Panc1 (cell line): ENCODE measurements at regions not wholly inside any gene's neighbourhood (a gene's known extent, or its start where the extent isn't known, plus 50 kb on each side); places are given as distances from the start of the nearest gene placed in this dataset.
"Not testable (repeated sequence)": the region's sequence is repeated elsewhere in the genome, so short reads cannot be mapped to it uniquely, and the experiment has no call there.

Experiments used
- ATAC-seq: fragments of 200-7000 bp; cut with Tn5 transposase; 2 replicates; pipeline ENCODE4 v1.9.1; 2020; ENCODE audit warnings: mild to moderate bottlenecking, moderate library complexity
- BruUV-seq: library from RNA; stranded (reverse); fragments of 400-500 nt; replicated peaks from 2 replicates; lab custom pipeline; 2021; lab: Mats Ljungman, UMichigan
- CTCF ChIA-PET: fragments of 300-600 bp; sonication (Branson Sonifier 250); formaldehyde crosslinking; loops from one replicate; lab custom pipeline; 2022; ENCODE audit warnings: antibody characterized with exemption; lab: Charles Lee
- POLR2A ChIA-PET: fragments of 300-600 bp; sonication (Branson Sonifier 250); formaldehyde crosslinking; loops from one replicate; lab custom pipeline; 2022; ENCODE audit warnings: antibody characterized with exemption; lab: Charles Lee
- DNase-seq: peaks from one replicate; pipeline ENCODE4 v3.0.0-alpha.2; 2010; ENCODE audit warnings: low read depth, low spot score
- H3K27ac ChIP-seq: 2 replicates; pipeline ENCODE4 v1.5.1; 2011; ENCODE audit warnings: mild to moderate bottlenecking, low read length, inconsistent platforms
- H3K27me3 ChIP-seq: fragments of 200-500 bp; sonication (Bioruptor generic); 2 replicates; pipeline ENCODE4 v1.6.0; 2014; ENCODE audit warnings: low read length, inconsistent platforms; ENCODE audit not compliant: control insufficient read depth, insufficient read depth
- H3K36me3 ChIP-seq: fragments of 200-500 bp; sonication (Bioruptor generic); 2 replicates; pipeline ENCODE4 v1.5.1; 2014; ENCODE audit warnings: inconsistent platforms, mild to moderate bottlenecking, low read length, moderate library complexity; ENCODE audit not compliant: control insufficient read depth, insufficient read depth
- H3K4me1 ChIP-seq: 2 replicates; pipeline ENCODE4 v1.5.1; 2011; ENCODE audit warnings: inconsistent platforms, mild to moderate bottlenecking, low read length, moderate library complexity; ENCODE audit not compliant: control insufficient read depth, insufficient read depth
- H3K4me3 ChIP-seq, 2 experiments: 2 replicates each; pipeline ENCODE4 v1.5.1; 2011 to 2012; ENCODE audit warnings: low read depth in 2 of 2, low read length in 2 of 2, mild to moderate bottlenecking in 2 of 2, inconsistent platforms in 1 of 2, moderate library complexity in 1 of 2
- H3K9me3 ChIP-seq: fragments of 200-500 bp; sonication (Bioruptor generic); 2 replicates; pipeline ENCODE4 v1.5.1; 2014; ENCODE audit warnings: low read depth, mild to moderate bottlenecking, inconsistent platforms, low read length, moderate library complexity; ENCODE audit not compliant: control insufficient read depth, insufficient read depth
- CTCF ChIP-seq: fragments of 450-650 bp; IDR thresholded peaks from 2 replicates; pipeline ENCODE4 v1.5.1; 2017; ENCODE audit warnings: mild to moderate bottlenecking
- POLR2AphosphoS5 ChIP-seq: IDR thresholded peaks from 2 replicates; pipeline ENCODE4 v1.6.1; 2012; ENCODE audit warnings: mild to moderate bottlenecking, low read depth, low read length, moderate library complexity
- REST ChIP-seq, 2 experiments: IDR thresholded peaks; 2 replicates each; pipeline ENCODE4 v1.6.1; 2011 to 2012; ENCODE audit warnings: low read depth in 2 of 2, control low read depth in 1 of 2, low read length in 1 of 2, mild to moderate bottlenecking in 1 of 2, moderate library complexity in 1 of 2; ENCODE audit not compliant: insufficient read depth in 1 of 2
- SIN3A ChIP-seq: IDR thresholded peaks from 2 replicates; pipeline ENCODE4 v1.6.1; 2012; ENCODE audit warnings: low read depth, mild to moderate bottlenecking, low read length, moderate library complexity, borderline replicate concordance; ENCODE audit not compliant: insufficient read depth
- TCF7L2 ChIP-seq: IDR thresholded peaks from 2 replicates; pipeline ENCODE4 v1.6.1; 2011; ENCODE audit warnings: mild to moderate bottlenecking, low read depth, low read length, inconsistent platforms
- in situ Hi-C: cut with HindIII; loops from 2 replicates; pipeline ENCODE4 v1.10.0; 2016; ENCODE audit warnings: low sequenced_read_pairs, low pct_unique_long_range_greater_than_20kb
- intact Hi-C: fragments of 100-400 bp; cut with micrococcal nuclease; formaldehyde crosslinking; loops from one replicate; pipeline ENCODE4 v1.10.0; 2022; ENCODE audit not compliant: unreplicated experiment

- no peak for ATAC-seq
- intact Hi-C loops (no loop called here), in situ Hi-C loops (no loop called here)
- Histone ChIP-seq H3K4me3 (no peak overlapping the region), H3K27me3 (no peaks in the 10 kb centered on the region; the same call in 1 of the 2 replicates), H3K9me3 (no peaks in the 10 kb centered on the region), H3K27ac (no peak overlapping the region), H3K36me3 (no peaks in the 10 kb centered on the region), H3K4me1 (no peaks in the 10 kb centered on the region)
- TF ChIP-seq POLR2AphosphoS5, result no peak
- TF ChIP-seq CTCF, result peak; percentile 63
- no peak for TF ChIP-seq SIN3A
- TF ChIP-seq REST (IDR thresholded peaks at IDR 0.05; ENCODE audit: insufficient read depth in 1 of 2, low read depth in 2 of 2, low read length in 1 of 2), result no peak
- BruUV-seq, result no TSS peak
- ChIA-PET POLR2A (no interaction called here), CTCF (no interaction called here)
- DNase-seq, result no peak
These were observed 792.3 kb downstream of the TMEM121 start for GRCh38 chr14:106318700-106319099.

GRCh38 chr14:106323970-106324369 is 797.6 kb downstream of the TMEM121 start:
- POLR2A ChIA-PET, H3K27ac ChIP-seq, H3K4me3 ChIP-seq, H3K4me1 ChIP-seq, H3K36me3 ChIP-seq, CTCF ChIA-PET, ATAC-seq, BruUV-seq, H3K27me3 ChIP-seq, in situ Hi-C loops, H3K9me3 ChIP-seq, intact Hi-C loops, DNase-seq: not testable (repeated sequence)

GRCh38 chr14:106327234-106327633 is 800.9 kb downstream of the TMEM121 start:
- intact Hi-C loops (no loop called here), in situ Hi-C loops (no loop called here)
- Histone ChIP-seq H3K36me3 (no peaks in the 10 kb centered on the region), H3K27me3 (peaks cover 3% of the 10 kb centered on the region; the same call in 1 of the 2 replicates), H3K4me3 (no peak overlapping the region), H3K9me3 (no peaks in the 10 kb centered on the region), H3K27ac (no peak overlapping the region), H3K4me1 (no peaks in the 10 kb centered on the region)
- no TSS peak for BruUV-seq
- ChIA-PET CTCF (no interaction called here), POLR2A (no interaction called here)
- no peak for TF ChIP-seq REST (IDR thresholded peaks at IDR 0.05; ENCODE audit: insufficient read depth in 1 of 2, low read depth in 2 of 2, low read length in 1 of 2)
- TF ChIP-seq CTCF, result no peak
- TF ChIP-seq POLR2AphosphoS5, result no peak
- TF ChIP-seq SIN3A, result no peak
- no peak for TF ChIP-seq TCF7L2
- DNase-seq, result no peak
- ATAC-seq, result no peak
